ENCODE measurements at regions not wholly inside any gene's neighbourhood (a gene's known extent, or its start where the extent isn't known, plus 50 kb on each side); places are given as distances from the start of the nearest gene placed in this dataset.
"Not testable (repeated sequence)": the region's sequence is repeated elsewhere in the genome, so short reads cannot be mapped to it uniquely, and the experiment has no call there.

- no peaks in the 10 kb centered on the region for H3K27me3 ChIP-seq
- no peak overlapping the region for H3K4me2 ChIP-seq
- no peak for TF ChIP-seq Cebpa-rat (IDR thresholded peaks at IDR 0.05)
- no peaks in the 10 kb centered on the region for H3K4me1 ChIP-seq
- no peak overlapping the region for H3K27ac ChIP-seq
- no peaks in the 10 kb centered on the region for H3K36me3 ChIP-seq
- no peak overlapping the region for H3K4me3 ChIP-seq
- no peak overlapping the region for H3K9ac ChIP-seq
- no peaks in the 10 kb centered on the region for H4K20me1 ChIP-seq
- H3K9me3 ChIP-seq: peaks cover 15% of the 10 kb centered on the region
Observed at GRCh38 chr21:24423546-24423945, 1183.7 kb downstream of the MRPL39 start.

GRCh38 chr21:24420689-24421088, 1186.6 kb downstream of the MRPL39 start:
- Histone ChIP-seq H3K27ac (no peak overlapping the region), H3K9ac (no peak overlapping the region), H3K4me2 (no peak overlapping the region), H3K9me3 (peaks cover 21% of the 10 kb centered on the region), H3K27me3 (no peaks in the 10 kb centered on the region), H3K4me3 (no peak overlapping the region), H4K20me1 (no peaks in the 10 kb centered on the region), H3K4me1 (no peaks in the 10 kb centered on the region), H3K36me3 (no peaks in the 10 kb centered on the region)
- no peak for TF ChIP-seq Cebpa-rat (IDR thresholded peaks at IDR 0.05)

DNA sequence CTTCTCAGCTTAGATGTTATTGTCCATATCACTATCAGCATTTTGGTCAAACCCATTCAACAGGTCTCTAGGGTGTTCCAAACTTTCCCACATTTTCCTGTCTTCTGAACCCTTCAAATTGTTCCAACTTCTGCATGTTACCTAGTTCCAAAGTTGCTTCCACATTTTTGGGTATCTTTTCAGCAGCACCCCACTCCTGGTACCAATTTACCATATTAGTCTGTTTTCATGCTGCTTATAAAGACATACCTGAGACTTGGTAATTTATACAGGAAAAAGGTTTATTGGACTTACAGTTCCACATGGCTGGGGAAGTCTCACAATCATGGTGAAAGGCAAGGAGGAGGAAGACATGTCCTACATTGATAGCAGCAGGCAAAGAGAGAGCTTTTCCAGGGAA, 1187.6 kb downstream of the MRPL39 start:
- H3K9me3 ChIP-seq: peaks cover 21% of the 10 kb centered on the region
- not testable (repeated sequence) for H4K20me1 ChIP-seq, H3K36me3 ChIP-seq, H3K4me2 ChIP-seq, H3K9ac ChIP-seq, H3K4me3 ChIP-seq, H3K27ac ChIP-seq, H3K27me3 ChIP-seq, H3K4me1 ChIP-seq

DNA sequence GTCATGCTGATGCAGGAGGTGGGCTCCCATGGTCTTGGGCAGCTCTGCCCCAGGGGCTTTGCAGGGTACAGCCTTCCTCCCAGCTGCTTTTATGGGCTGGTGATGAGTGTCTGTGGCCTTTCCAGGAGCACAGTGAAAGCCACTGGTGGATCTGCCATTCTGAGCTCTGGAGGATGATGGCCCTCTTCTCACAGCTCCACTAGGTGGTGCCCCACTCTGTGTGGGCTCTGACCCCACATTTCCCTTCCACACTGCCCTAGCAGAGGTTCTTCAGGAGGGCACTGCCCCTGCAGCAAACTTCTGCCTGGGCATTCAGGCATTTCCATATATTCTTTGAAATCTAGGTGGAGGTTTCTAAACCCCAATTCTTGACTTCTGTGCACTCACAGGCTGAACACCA, 1188.6 kb downstream of the MRPL39 start:
- no peak for TF ChIP-seq Cebpa-rat (IDR thresholded peaks at IDR 0.05)

DNA sequence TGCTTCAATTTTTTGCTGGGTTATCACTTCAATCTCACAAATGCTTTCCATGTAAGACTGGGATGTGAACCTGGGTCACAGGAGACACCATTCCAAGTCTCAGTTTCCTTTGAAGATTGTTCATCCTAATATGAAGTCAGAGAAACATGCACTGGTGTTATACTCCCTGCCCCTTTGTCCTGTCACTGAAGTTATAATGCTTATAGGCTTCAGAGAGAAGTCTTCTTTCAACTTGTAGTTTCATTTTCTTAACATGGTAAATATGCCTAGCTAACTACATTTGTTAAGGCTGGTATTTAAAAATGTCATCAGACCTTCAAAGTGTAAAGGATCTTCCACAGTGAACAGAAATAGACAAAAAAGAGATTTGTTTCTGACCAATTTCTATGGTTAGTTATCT, 1195.9 kb downstream of the MRPL39 start:
- no peaks in the 10 kb centered on the region for H3K36me3 ChIP-seq
- H3K4me2 ChIP-seq: no peak overlapping the region
- no peak overlapping the region for H3K9ac ChIP-seq
- H3K27me3 ChIP-seq: no peaks in the 10 kb centered on the region
- H3K4me3 ChIP-seq: no peak overlapping the region
- H4K20me1 ChIP-seq: no peaks in the 10 kb centered on the region
- no peak for TF ChIP-seq Cebpa-rat (IDR thresholded peaks at IDR 0.05)
- H3K9me3 ChIP-seq: no peaks in the 10 kb centered on the region
- no peaks in the 10 kb centered on the region for H3K4me1 ChIP-seq
- H3K27ac ChIP-seq: no peak overlapping the region

More for the DNA sequence above, 1188.6 kb downstream of the MRPL39 start:
- H3K4me3 ChIP-seq: no peak overlapping the region
- H4K20me1 ChIP-seq: no peaks in the 10 kb centered on the region
- H3K9ac ChIP-seq: no peak overlapping the region
- H3K9me3 ChIP-seq: peaks cover 21% of the 10 kb centered on the region
- no peaks in the 10 kb centered on the region for H3K4me1 ChIP-seq
- no peak overlapping the region for H3K4me2 ChIP-seq
- H3K27me3 ChIP-seq: no peaks in the 10 kb centered on the region
- H3K27ac ChIP-seq: no peak overlapping the region
- no peaks in the 10 kb centered on the region for H3K36me3 ChIP-seq

GRCh38 chr21:24403221-24403620, 1204.1 kb downstream of the MRPL39 start:
- Histone ChIP-seq H3K4me3 (no peak overlapping the region), H3K4me1 (no peaks in the 10 kb centered on the region), H3K4me2 (no peak overlapping the region), H3K27ac (no peak overlapping the region), H3K36me3 (no peaks in the 10 kb centered on the region), H4K20me1 (no peaks in the 10 kb centered on the region), H3K27me3 (no peaks in the 10 kb centered on the region), H3K9ac (no peak overlapping the region), H3K9me3 (no peaks in the 10 kb centered on the region)
- no peak for TF ChIP-seq Cebpa-rat (IDR thresholded peaks at IDR 0.05)

DNA sequence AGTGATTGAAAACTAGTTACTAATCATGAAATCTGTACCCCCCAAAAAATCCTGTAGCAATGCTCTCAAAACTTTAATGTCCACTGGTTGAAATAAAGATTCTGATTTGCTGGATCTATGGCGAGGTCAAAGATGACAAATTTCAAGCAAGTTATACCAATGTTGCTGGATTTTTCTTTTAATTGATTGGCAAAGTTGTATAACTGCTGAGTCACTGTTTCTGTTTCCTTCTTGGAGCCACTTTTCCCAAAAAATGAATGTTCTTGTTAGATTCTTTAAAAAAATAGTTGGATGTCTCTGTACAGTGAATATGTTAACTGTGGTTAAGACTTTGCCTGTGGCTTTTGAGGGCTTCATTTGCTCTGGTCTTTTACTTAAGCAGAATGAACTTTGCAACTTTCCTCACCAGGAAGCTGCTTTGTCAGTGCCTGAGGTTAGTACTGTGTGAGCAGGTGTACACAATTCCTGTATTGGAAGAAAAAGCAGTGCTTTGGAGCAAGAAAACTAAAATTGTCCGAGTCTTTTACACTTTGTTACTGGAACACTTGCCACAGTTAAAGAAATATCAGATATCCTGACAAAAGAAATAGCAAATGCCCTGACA, 1211.9 kb downstream of the MRPL39 start:
- TF ChIP-seq Cebpa-rat (IDR thresholded peaks at IDR 0.05): no peak
- Histone ChIP-seq H3K9me3 (no peaks in the 10 kb centered on the region), H3K9ac (no peak overlapping the region), H3K27ac (no peak overlapping the region), H3K27me3 (no peaks in the 10 kb centered on the region), H3K4me3 (no peak overlapping the region), H3K4me1 (no peaks in the 10 kb centered on the region), H3K36me3 (no peaks in the 10 kb centered on the region), H3K4me2 (no peak overlapping the region), H4K20me1 (no peaks in the 10 kb centered on the region)

DNA sequence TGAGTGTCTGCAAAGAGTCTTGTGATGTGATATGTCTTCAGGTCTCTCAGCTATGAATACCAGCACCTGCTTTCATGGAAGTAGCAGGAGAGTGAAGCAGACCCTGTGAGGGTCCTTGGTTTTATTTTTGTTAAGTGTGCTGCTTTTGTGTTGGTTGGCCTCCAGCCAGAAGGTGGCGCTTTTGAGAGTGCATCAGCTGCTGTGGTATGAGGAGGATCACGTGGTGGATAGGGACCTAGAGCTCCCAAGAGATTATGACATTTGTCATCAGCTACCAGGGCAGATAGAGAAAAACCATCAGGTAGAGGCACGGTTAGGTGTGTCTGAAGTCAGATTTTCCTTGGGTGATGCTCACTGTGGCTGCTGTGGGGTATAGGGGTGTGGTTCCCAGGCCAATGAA, 1232.1 kb downstream of the MRPL39 start:
- no peaks in the 10 kb centered on the region for H3K36me3 ChIP-seq
- no peaks in the 10 kb centered on the region for H4K20me1 ChIP-seq
- no peak overlapping the region for H3K4me3 ChIP-seq
- H3K4me1 ChIP-seq: no peaks in the 10 kb centered on the region
- no peak overlapping the region for H3K4me2 ChIP-seq
- no peak overlapping the region for H3K9ac ChIP-seq
- no peaks in the 10 kb centered on the region for H3K9me3 ChIP-seq
- TF ChIP-seq Cebpa-rat (IDR thresholded peaks at IDR 0.05): no peak
- no peaks in the 10 kb centered on the region for H3K27me3 ChIP-seq
- no peak overlapping the region for H3K27ac ChIP-seq

DNA sequence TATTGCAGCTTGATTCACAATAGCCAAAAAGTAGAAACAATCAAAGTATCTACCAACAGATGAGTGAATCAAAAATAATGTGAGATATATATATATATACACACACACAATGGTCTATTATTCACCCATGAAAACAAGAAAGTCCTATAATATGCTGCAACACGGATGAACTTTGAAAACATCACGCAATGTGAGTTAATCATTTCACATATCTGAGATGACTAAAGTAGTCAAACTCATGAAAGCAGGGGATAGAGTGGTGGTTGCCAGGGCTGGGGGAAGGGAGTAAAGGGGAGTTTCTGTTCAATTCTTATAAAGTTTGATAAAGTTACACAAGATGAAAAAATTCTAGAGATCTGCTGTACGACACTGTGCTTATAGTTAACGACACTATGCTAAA, 1234.8 kb downstream of the MRPL39 start:
- Histone ChIP-seq H3K27me3 (no peaks in the 10 kb centered on the region), H4K20me1 (no peaks in the 10 kb centered on the region), H3K4me1 (no peaks in the 10 kb centered on the region), H3K27ac (no peak overlapping the region), H3K4me2 (no peak overlapping the region), H3K9me3 (no peaks in the 10 kb centered on the region), H3K4me3 (no peak overlapping the region), H3K9ac (no peak overlapping the region), H3K36me3 (no peaks in the 10 kb centered on the region)
- no peak for TF ChIP-seq Cebpa-rat (IDR thresholded peaks at IDR 0.05)

DNA sequence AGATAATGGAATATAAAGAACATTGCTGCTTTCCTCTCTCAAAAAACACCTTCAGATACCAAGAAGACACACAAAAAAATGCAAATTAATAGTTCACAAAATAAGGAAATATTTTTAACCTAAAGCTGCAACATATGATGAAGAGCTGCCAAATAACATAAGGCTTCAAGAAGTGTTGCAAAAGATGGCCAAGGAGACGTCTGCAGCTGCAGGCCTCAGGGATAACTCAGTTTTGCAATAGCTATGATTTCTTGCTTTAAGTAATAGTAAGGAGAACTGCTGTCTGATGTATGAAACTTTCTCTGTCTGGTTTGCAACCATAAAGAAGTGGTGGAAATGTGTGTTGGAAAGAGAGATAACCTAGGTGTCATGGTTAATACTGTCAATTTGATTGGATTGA, 1237.5 kb downstream of the MRPL39 start:
- Histone ChIP-seq H3K4me1 (no peaks in the 10 kb centered on the region), H4K20me1 (no peaks in the 10 kb centered on the region), H3K4me3 (no peak overlapping the region), H3K27ac (no peak overlapping the region), H3K4me2 (no peak overlapping the region), H3K27me3 (no peaks in the 10 kb centered on the region), H3K9ac (no peak overlapping the region), H3K36me3 (no peaks in the 10 kb centered on the region), H3K9me3 (no peaks in the 10 kb centered on the region)
- no peak for TF ChIP-seq Cebpa-rat (IDR thresholded peaks at IDR 0.05)

DNA sequence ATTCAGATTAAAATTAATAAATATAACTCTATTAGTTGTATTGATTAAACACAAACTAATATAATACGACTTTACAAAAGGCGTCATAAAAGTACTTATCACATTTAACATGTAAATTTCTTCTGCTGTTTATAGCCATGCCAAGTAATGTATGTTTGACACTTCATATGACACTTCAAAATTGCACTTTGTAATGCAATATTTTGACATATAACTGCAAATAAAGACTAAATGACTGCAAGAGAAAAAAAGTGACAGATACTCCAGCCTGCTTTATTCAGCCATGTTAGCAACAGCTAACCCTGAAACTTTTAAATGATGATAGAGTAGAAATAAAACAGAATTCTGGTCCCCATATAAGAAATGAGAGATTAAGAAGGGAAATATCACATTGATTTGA, 1238.0 kb downstream of the MRPL39 start:
- TF ChIP-seq Cebpa-rat (IDR thresholded peaks at IDR 0.05): no peak
- Histone ChIP-seq H3K36me3 (no peaks in the 10 kb centered on the region), H3K4me1 (no peaks in the 10 kb centered on the region), H3K9me3 (no peaks in the 10 kb centered on the region), H3K27me3 (no peaks in the 10 kb centered on the region), H4K20me1 (no peaks in the 10 kb centered on the region), H3K4me3 (no peak overlapping the region), H3K27ac (no peak overlapping the region), H3K9ac (no peak overlapping the region), H3K4me2 (no peak overlapping the region)
